ENCODE measurements at regions not wholly inside any gene's neighbourhood (a gene's known extent, or its start where the extent isn't known, plus 50 kb on each side); places are given as distances from the start of the nearest gene placed in this dataset.
A peak's percentile ranks its signal among the peaks of the same experiment; 100 is the strongest.

- in situ Hi-C loops (cut with MboI; ENCODE audit: low sequenced_read_pairs in 4 of 4), result loop anchor here in 2 of 4 donors (10.0 to 25.0 kb wide), 2 partner anchors 144 to 281 kb away; partner anchors contain the start of genes MRPS6 (in 1 of the 2) and SLC5A3 (in 1 of the 2)
- intact Hi-C loops (cut with DNase I; ENCODE audit: low total_unique reads), result no loop called here
- H3K4me1 ChIP-seq, result peaks cover 30 to 34% of the 10 kb centered on the region in 2 donors
Measured at GRCh38 chr21:34205811-34206571, 132.6 kb downstream of the MRPS6 start.

GRCh38 chr21:34213959-34214358 lies 140.6 kb downstream of the MRPS6 start:
- in situ Hi-C loops (cut with MboI; ENCODE audit: low sequenced_read_pairs in 4 of 4) (loop anchor here in 1 of 4 donors (25.0 kb wide), 1 partner anchor 152 kb away; the partner anchor contains the start of genes MRPS6 and SLC5A3), intact Hi-C loops (cut with DNase I; ENCODE audit: low total_unique reads) (no loop called here)
- no peak for ATAC-seq
- Histone ChIP-seq H3K36me3 (no peaks in the 10 kb centered on the region), H3K27me3 (no peaks in the 10 kb centered on the region), H3K4me1 (peaks cover 9 to 11% of the 10 kb centered on the region in 2 donors), H3K4me3 (no peak overlapping the region), H3K9me3 (no peaks in the 10 kb centered on the region), H3K27ac (no peak overlapping the region)
- DNase-seq, result no peak
- TF ChIP-seq POLR2A (IDR thresholded peaks at IDR 0.05) (no peak), CTCF (IDR thresholded peaks at IDR 0.05 in 4 of 5, conservative IDR thresholded peaks at IDR 0.05 in 1 of 5) (no peak)

More at GRCh38 chr21:34205811-34206571, 132.6 kb downstream of the MRPS6 start:
- no peak for DNase-seq
- Histone ChIP-seq H3K4me3 (no peak overlapping the region), H3K27ac (no peak overlapping the region), H3K36me3 (no peaks in the 10 kb centered on the region), H3K9me3 (no peaks in the 10 kb centered on the region), H3K27me3 (no peaks in the 10 kb centered on the region)
- TF ChIP-seq CTCF (IDR thresholded peaks at IDR 0.05 in 4 of 5, conservative IDR thresholded peaks at IDR 0.05 in 1 of 5) (no peak), POLR2A (IDR thresholded peaks at IDR 0.05) (no peak)
- no peak for ATAC-seq

GRCh38 chr21:34215501-34215900 lies 142.1 kb downstream of the MRPS6 start:
- intact Hi-C loops (cut with DNase I; ENCODE audit: low total_unique reads), result no loop called here
- no peaks in the 10 kb centered on the region for H3K36me3 ChIP-seq
- H3K27me3 ChIP-seq, result no peaks in the 10 kb centered on the region
- peaks cover 14 to 24% of the 10 kb centered on the region in 2 donors for H3K4me1 ChIP-seq
- in situ Hi-C loops (cut with MboI; ENCODE audit: low sequenced_read_pairs in 4 of 4), result loop anchor here in 1 of 4 donors (25.0 kb wide), 1 partner anchor 153 kb away; the partner anchor contains the start of genes MRPS6 and SLC5A3
- DNase-seq, result no peak
- H3K4me3 ChIP-seq, result no peak overlapping the region
- no peak for ATAC-seq
- no peaks in the 10 kb centered on the region for H3K9me3 ChIP-seq
- TF ChIP-seq CTCF (IDR thresholded peaks at IDR 0.05 in 4 of 5, conservative IDR thresholded peaks at IDR 0.05 in 1 of 5) (no peak), POLR2A (IDR thresholded peaks at IDR 0.05) (no peak)
- H3K27ac ChIP-seq, result no peak overlapping the region

GRCh38 chr21:34215911-34216717 lies 142.7 kb downstream of the MRPS6 start:
- intact Hi-C loops (cut with DNase I; ENCODE audit: low total_unique reads), result no loop called here
- H3K9me3 ChIP-seq, result no peaks in the 10 kb centered on the region
- DNase-seq (no peak), ATAC-seq (peak; percentile 40 to 44)
- H3K27ac ChIP-seq, result no peak overlapping the region
- TF ChIP-seq POLR2A (IDR thresholded peaks at IDR 0.05) (no peak), CTCF (IDR thresholded peaks at IDR 0.05 in 4 of 5, conservative IDR thresholded peaks at IDR 0.05 in 1 of 5) (no peak)
- no peaks in the 10 kb centered on the region for H3K27me3 ChIP-seq
- H3K4me1 ChIP-seq, result peaks cover 20 to 30% of the 10 kb centered on the region in 2 donors
- no peaks in the 10 kb centered on the region for H3K36me3 ChIP-seq
- no peak overlapping the region for H3K4me3 ChIP-seq
- in situ Hi-C loops (cut with MboI; ENCODE audit: low sequenced_read_pairs in 4 of 4), result loop anchor here in 1 of 4 donors (25.0 kb wide), 1 partner anchor 154 kb away; the partner anchor contains the start of genes MRPS6 and SLC5A3

Data from gastrocnemius medialis (tissue), 4 donors.